Astrocyte of the hippocampus (primary cell): ENCODE measurements at regions not wholly inside any gene's neighbourhood (a gene's known extent, or its start where the extent isn't known, plus 50 kb on each side); places are given as distances from the start of the nearest gene placed in this dataset.
"Not testable (repeated sequence)": the region's sequence is repeated elsewhere in the genome, so short reads cannot be mapped to it uniquely, and the experiment has no call there.

Source experiments
- DNase-seq: peaks from one replicate; pipeline ENCODE4 v3.0.0; 2011; ENCODE audit warnings: low read depth, low spot score

- DNase-seq: not testable (repeated sequence)
Measured at GRCh38 chr2:82987706-82988105, 1471.4 kb downstream of the SUCLG1 start.

GRCh38 chr2:82986899-82987298 lies 1472.2 kb downstream of the SUCLG1 start:
- no peak for DNase-seq

- DNase-seq: no peak
Measured at GRCh38 chr2:82985572-82986197, 1473.4 kb downstream of the SUCLG1 start.

GRCh38 chr2:82968358-82968757 lies 1490.7 kb downstream of the SUCLG1 start:
- no peak for DNase-seq

- DNase-seq: no peak
Measured at GRCh38 chr2:82964341-82964740, 1494.7 kb downstream of the SUCLG1 start.

GRCh38 chr2:82959727-82960126 lies 1499.4 kb downstream of the SUCLG1 start:
- no peak for DNase-seq

- no peak for DNase-seq
Measured at GRCh38 chr2:82954868-82955267, 1504.2 kb downstream of the SUCLG1 start.

- DNase-seq: no peak
Measured at GRCh38 chr2:82939211-82939610, 1519.9 kb downstream of the SUCLG1 start.

GRCh38 chr2:82938321-82938845 lies 1520.7 kb downstream of the SUCLG1 start:
- DNase-seq: not testable (repeated sequence)

GRCh38 chr2:82913566-82913965 lies 1545.5 kb downstream of the SUCLG1 start:
- DNase-seq: no peak

GRCh38 chr2:82896117-82896516 lies 1563.0 kb downstream of the SUCLG1 start:
- DNase-seq: no peak

- DNase-seq: no peak
Measured at GRCh38 chr2:82893190-82893589, 1565.9 kb downstream of the SUCLG1 start.

GRCh38 chr2:82879803-82880202 lies 1579.3 kb downstream of the SUCLG1 start:
- no peak for DNase-seq

GRCh38 chr2:82875858-82876257 lies 1583.2 kb downstream of the SUCLG1 start:
- no peak for DNase-seq

GRCh38 chr2:82857967-82858366 lies 1601.1 kb downstream of the SUCLG1 start:
- no peak for DNase-seq

GRCh38 chr2:82853299-82853698 lies 1605.8 kb downstream of the SUCLG1 start:
- no peak for DNase-seq

GRCh38 chr2:82852787-82853186 lies 1606.3 kb downstream of the SUCLG1 start:
- DNase-seq: no peak

- DNase-seq: no peak
Measured at GRCh38 chr2:82848285-82848684, 1610.8 kb downstream of the SUCLG1 start.

GRCh38 chr2:82839036-82839435 lies 1620.0 kb downstream of the SUCLG1 start:
- DNase-seq: no peak

GRCh38 chr2:82837588-82838304 lies 1621.3 kb downstream of the SUCLG1 start:
- peak; percentile 64 for DNase-seq

- DNase-seq: no peak
Measured at GRCh38 chr2:82834893-82835292, 1624.2 kb downstream of the SUCLG1 start.

- no peak for DNase-seq
Measured at GRCh38 chr2:82827426-82827825, 1631.7 kb downstream of the SUCLG1 start.

- no peak for DNase-seq
Measured at GRCh38 chr2:82826437-82826836, 1632.6 kb downstream of the SUCLG1 start.
